ENCODE measurements at regions not wholly inside any gene's neighbourhood (a gene's known extent, or its start where the extent isn't known, plus 50 kb on each side); places are given as distances from the start of the nearest gene placed in this dataset.

DNA sequence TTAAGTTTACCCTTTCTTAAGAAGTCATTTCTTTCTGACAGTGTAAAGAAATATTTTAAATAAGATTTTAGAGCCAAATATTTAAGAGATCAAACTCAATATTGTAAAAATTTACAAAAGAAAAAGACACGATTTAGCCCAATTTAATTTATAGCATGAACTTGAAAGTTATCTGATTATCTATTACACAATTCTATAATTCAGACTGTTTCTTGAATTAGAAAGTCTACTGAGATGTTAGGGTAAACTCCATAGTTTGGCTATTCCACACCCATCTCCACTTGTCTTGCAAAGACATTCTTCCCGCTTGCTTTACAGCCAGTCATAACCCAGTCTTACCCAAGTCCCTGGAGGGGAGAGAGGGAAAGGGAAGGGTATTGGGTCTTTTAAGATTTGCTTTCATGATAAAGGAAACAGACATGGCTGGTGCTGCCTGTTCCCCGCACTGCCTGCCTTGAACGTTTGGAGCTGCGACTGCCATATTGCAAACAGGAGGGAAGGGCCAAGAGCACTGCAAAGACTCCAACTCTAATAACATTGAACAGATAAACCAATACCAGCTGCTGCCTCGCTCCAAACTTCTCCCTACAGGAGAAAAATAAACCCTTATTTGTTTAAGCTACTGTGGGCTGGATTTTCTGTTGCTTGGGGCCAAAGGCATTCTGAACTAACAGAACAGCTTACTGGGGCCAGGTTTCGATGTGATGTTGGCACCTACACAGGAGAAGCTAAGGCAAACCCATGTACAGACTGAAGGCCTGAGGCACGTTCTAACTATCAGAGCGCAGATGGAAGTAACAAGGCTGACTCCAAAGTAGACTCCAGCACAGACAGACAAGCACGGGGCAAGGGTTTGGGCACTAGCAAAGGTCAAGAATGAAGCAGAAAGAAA, 552.3 kb upstream of the JARID2 start:
- 71% methylated on average over 10 of the region's 10 CpGs for WGBS (ENCODE audit: insufficient coverage, insufficient replicate concordance, low lambda C conversion rate, missing lambda C conversion rate)
- Histone ChIP-seq H3K4me2 (ENCODE audit: control insufficient read depth, insufficient read depth) (no peak overlapping the region), H3K9ac (ENCODE audit: control insufficient read depth, insufficient read depth, low read length) (no peak overlapping the region), H2AFZ (ENCODE audit: control insufficient read depth, low read depth, low read length) (no peak overlapping the region), H3K27me3 (replicated peaks in 1 of 2; ENCODE audit: control insufficient read depth in 2 of 2, insufficient read depth in 2 of 2, low read length in 1 of 2) (no peaks in the 10 kb centered on the region), H3K4me3 (no peak overlapping the region), H3K4me1 (ENCODE audit: control insufficient read depth, insufficient read depth, low read length) (no peaks in the 10 kb centered on the region), H3K9me3 (replicated peaks; ENCODE audit: control insufficient read depth, insufficient read depth, low read length) (no peaks in the 10 kb centered on the region), H3K79me2 (ENCODE audit: control insufficient read depth, insufficient read depth, low read length) (no peaks in the 10 kb centered on the region), H4K20me1 (ENCODE audit: control insufficient read depth, insufficient read depth) (no peaks in the 10 kb centered on the region), H3K36me3 (ENCODE audit: control insufficient read depth in 2 of 2, insufficient read depth in 2 of 2, low read length in 1 of 2) (no peaks in the 10 kb centered on the region), H3K27ac (ENCODE audit: control insufficient read depth, insufficient read depth) (no peak overlapping the region)
- FAIRE-seq (no peak), DNase-seq (ENCODE audit: low read depth, low spot score) (no peak), ATAC-seq (no peak)
- ChIA-PET POLR2A (no interaction called here), CTCF (no interaction called here), SMC1A (ENCODE audit: uncharacterized antibody, unreplicated experiment) (interaction anchor here (0.7 to 1.0 kb wide), 3 partner anchors 9 to 565 kb away, joined by 3 read pairs; no protein-coding TSS in a partner anchor), RAD21 (ENCODE audit: unreplicated experiment) (no interaction called here)
- in situ Hi-C loops (cut with MboI) (no loop called here), intact Hi-C loops (cut with micrococcal nuclease; ENCODE audit: unreplicated experiment) (no loop called here)
- BruUV-seq (replicated peaks) = no TSS peak
- TF ChIP-seq RFX5 (IDR thresholded peaks at IDR 0.05; ENCODE audit: low read depth, low read length) (no peak), CREB1 (IDR thresholded peaks at IDR 0.05; ENCODE audit: low read depth) (no peak), CHD2 (IDR thresholded peaks at IDR 0.05; ENCODE audit: borderline replicate concordance, low read depth, low read length) (no peak), EP300 (IDR thresholded peaks at IDR 0.05; ENCODE audit: borderline replicate concordance in 1 of 2, control insufficient read depth in 1 of 2, low read depth in 2 of 2, low read length in 2 of 2) (no peak), USF1 (IDR thresholded peaks at IDR 0.05; ENCODE audit: borderline replicate concordance, extremely low read length, insufficient read depth, low read depth, low read length) (no peak), IKZF2 (IDR thresholded peaks at IDR 0.05) (no peak), SIN3A (IDR thresholded peaks at IDR 0.05; ENCODE audit: low read depth, low read length) (no peak), MAX (IDR thresholded peaks at IDR 0.05; ENCODE audit: low read depth, low read length) (no peak), TCF7 (IDR thresholded peaks at IDR 0.05; ENCODE audit: borderline replicate concordance) (no peak), YY1 (IDR thresholded peaks at IDR 0.05; ENCODE audit: low read depth, low read length) (no peak), MTA3 (IDR thresholded peaks at IDR 0.05; ENCODE audit: borderline replicate concordance, low read length) (no peak), SMAD1 (IDR thresholded peaks at IDR 0.05; ENCODE audit: low read depth, partially characterized antibody) (no peak), BHLHE40 (IDR thresholded peaks at IDR 0.05; ENCODE audit: borderline replicate concordance in 1 of 2, low read depth in 2 of 2, low read length in 1 of 2) (no peak), SUZ12 (IDR thresholded peaks at IDR 0.05; ENCODE audit: unreplicated experiment) (no peak)
- TF ChIP-seq, protein P1, sequence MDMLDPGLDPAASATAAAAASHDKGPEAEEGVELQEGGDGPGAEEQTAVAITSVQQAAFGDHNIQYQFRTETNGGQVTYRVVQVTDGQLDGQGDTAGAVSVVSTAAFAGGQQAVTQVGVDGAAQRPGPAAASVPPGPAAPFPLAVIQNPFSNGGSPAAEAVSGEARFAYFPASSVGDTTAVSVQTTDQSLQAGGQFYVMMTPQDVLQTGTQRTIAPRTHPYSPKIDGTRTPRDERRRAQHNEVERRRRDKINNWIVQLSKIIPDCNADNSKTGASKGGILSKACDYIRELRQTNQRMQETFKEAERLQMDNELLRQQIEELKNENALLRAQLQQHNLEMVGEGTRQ (IDR thresholded peaks at IDR 0.05; ENCODE audit: borderline replicate concordance, low read depth, low read length) = no peak
- TF ChIP-seq, protein P2, sequence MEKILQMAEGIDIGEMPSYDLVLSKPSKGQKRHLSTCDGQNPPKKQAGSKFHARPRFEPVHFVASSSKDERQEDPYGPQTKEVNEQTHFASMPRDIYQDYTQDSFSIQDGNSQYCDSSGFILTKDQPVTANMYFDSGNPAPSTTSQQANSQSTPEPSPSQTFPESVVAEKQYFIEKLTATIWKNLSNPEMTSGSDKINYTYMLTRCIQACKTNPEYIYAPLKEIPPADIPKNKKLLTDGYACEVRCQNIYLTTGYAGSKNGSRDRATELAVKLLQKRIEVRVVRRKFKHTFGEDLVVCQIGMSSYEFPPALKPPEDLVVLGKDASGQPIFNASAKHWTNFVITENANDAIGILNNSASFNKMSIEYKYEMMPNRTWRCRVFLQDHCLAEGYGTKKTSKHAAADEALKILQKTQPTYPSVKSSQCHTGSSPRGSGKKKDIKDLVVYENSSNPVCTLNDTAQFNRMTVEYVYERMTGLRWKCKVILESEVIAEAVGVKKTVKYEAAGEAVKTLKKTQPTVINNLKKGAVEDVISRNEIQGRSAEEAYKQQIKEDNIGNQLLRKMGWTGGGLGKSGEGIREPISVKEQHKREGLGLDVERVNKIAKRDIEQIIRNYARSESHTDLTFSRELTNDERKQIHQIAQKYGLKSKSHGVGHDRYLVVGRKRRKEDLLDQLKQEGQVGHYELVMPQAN (conservative IDR thresholded peaks at IDR 0.05) = no peak
- TF ChIP-seq, protein P3, sequence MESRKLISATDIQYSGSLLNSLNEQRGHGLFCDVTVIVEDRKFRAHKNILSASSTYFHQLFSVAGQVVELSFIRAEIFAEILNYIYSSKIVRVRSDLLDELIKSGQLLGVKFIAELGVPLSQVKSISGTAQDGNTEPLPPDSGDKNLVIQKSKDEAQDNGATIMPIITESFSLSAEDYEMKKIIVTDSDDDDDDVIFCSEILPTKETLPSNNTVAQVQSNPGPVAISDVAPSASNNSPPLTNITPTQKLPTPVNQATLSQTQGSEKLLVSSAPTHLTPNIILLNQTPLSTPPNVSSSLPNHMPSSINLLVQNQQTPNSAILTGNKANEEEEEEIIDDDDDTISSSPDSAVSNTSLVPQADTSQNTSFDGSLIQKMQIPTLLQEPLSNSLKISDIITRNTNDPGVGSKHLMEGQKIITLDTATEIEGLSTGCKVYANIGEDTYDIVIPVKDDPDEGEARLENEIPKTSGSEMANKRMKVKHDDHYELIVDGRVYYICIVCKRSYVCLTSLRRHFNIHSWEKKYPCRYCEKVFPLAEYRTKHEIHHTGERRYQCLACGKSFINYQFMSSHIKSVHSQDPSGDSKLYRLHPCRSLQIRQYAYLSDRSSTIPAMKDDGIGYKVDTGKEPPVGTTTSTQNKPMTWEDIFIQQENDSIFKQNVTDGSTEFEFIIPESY (IDR thresholded peaks at IDR 0.05) = no peak

Data from GM12878 (cell line).